ENCODE measurements at regions not wholly inside any gene's neighbourhood (a gene's known extent, or its start where the extent isn't known, plus 50 kb on each side); places are given as distances from the start of the nearest gene placed in this dataset.

DNA sequence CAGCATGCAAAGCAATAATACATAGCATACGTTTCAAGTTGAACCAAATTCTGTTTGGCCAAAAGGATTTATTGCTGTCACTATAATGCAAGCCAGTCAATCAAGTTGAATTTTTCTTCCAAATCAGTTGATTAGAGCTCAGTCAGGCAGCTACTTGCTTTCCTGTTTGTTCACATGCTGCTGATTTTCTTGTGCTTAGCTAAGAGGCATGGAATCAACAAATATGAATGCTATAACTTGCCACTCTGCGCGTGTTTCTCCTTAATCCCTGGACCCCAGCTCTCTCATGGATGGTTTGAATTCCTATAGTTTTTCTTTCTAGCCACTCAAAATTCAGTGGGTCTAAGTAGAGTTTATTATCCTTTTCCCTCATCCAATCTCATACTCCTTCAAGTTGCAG, 311.3 kb downstream of the KLF5 start (continued):
- TF ChIP-seq MXI1 (IDR thresholded peaks at IDR 0.05; ENCODE audit: borderline replicate concordance, low read depth, low read length) (no peak), MAFK (IDR thresholded peaks at IDR 0.05; ENCODE audit: low read depth, low read length) (no peak), CEBPB (IDR thresholded peaks at IDR 0.05; ENCODE audit: low read depth, low read length) (no peak), RFX5 (IDR thresholded peaks at IDR 0.05; ENCODE audit: low read depth, low read length) (no peak)

DNA sequence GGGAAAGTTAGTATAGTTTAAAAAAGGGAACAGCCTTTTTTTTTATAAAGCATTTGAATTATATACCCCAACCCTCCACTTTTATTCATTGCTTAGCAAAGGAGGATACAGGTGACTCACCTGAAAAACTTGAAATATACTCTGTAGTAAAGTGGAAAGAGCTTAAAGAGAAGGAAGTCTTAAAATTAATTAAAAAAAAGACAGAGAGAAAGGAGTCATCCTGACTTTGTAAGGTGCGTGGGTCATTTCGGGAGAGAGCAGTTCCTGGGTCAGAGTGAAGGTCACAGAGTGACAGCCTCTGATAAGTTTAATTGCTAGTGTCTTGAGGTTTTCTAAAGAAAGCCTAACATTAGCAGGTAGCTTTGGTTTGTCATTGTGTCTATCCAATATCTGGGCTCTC, 310.3 kb downstream of the KLF5 start:
- POLR2A ChIA-PET (ENCODE audit: unreplicated experiment), result no interaction called here
- no peaks in the 10 kb centered on the region for H3K9me3 ChIP-seq (ENCODE audit: control insufficient read depth, insufficient read depth, low read length)
- no peak overlapping the region for H3K9ac ChIP-seq (ENCODE audit: low read depth, low read length)
- H2BK120ac ChIP-seq (ENCODE audit: low read depth, low read length), result no peak overlapping the region
- H3K9me1 ChIP-seq (ENCODE audit: insufficient read depth, low read length), result no peaks in the 10 kb centered on the region
- intact Hi-C loops (cut with micrococcal nuclease), result no loop called here
- H4K20me1 ChIP-seq (ENCODE audit: insufficient read depth, low read length), result no peaks in the 10 kb centered on the region
- H3K23ac ChIP-seq (ENCODE audit: low read depth, low read length), result no peak overlapping the region
- no peak for DNase-seq
- dilution Hi-C loops (cut with HindIII; ENCODE audit: low sequenced_read_pairs, unreplicated experiment), result no loop called here
- H4K8ac ChIP-seq (ENCODE audit: low read depth in 2 of 2, low read length in 2 of 2), result no peak overlapping the region
- H2BK20ac ChIP-seq (ENCODE audit: low read depth, low read length), result no peak overlapping the region
- no peaks in the 10 kb centered on the region for H3K36me3 ChIP-seq (ENCODE audit: control insufficient read depth, insufficient read depth, low read length)
- ATAC-seq (ENCODE audit: low read depth), result no peak
- BruUV-seq (replicated peaks), result no TSS peak
- no peak overlapping the region for H2AK9ac ChIP-seq (replicated peaks; ENCODE audit: low read depth, low read length, poor library complexity)
- no peak overlapping the region for H4K5ac ChIP-seq (ENCODE audit: low read depth, low read length)
- no CpG with 5 or more reads among the region's 2 CpGs for WGBS, 2 experiments (ENCODE audit: extremely low coverage in 2 of 2, insufficient read length in 1 of 2)
- no peak overlapping the region for H2BK5ac ChIP-seq (ENCODE audit: low read depth, low read length, poor library complexity, severe bottlenecking)
- H3K79me1 ChIP-seq (ENCODE audit: low read depth in 1 of 2, low read length in 2 of 2), result no peaks in the 10 kb centered on the region
- H2AK5ac ChIP-seq (ENCODE audit: low read depth, low read length), result no peak overlapping the region
- H4K91ac ChIP-seq (ENCODE audit: insufficient read depth, low read depth, low read length), result no peak overlapping the region
- H3K18ac ChIP-seq (ENCODE audit: low read depth, low read length), result no peak overlapping the region
- no peak overlapping the region for H3K4ac ChIP-seq (ENCODE audit: low read depth, low read length)
- H3K56ac ChIP-seq (ENCODE audit: extremely low read depth, insufficient read depth, low read length), result no peak overlapping the region
- CTCF ChIA-PET, result interaction anchor here (0.5 kb wide), 1 partner anchor 35 kb away, joined by 4 read pairs; no protein-coding TSS in a partner anchor
- no peak overlapping the region for H3K4me3 ChIP-seq (ENCODE audit: insufficient read depth, low read depth, low read length)
- no peaks in the 10 kb centered on the region for H3K4me1 ChIP-seq (ENCODE audit: control insufficient read depth, insufficient read depth, low read length)
- peaks cover 9% of the 10 kb centered on the region for H3K27me3 ChIP-seq (ENCODE audit: control insufficient read depth, insufficient read depth, low read length)
- TF ChIP-seq POLR2A (IDR thresholded peaks at IDR 0.05; ENCODE audit: low read depth, low read length) (no peak), FOS (IDR thresholded peaks at IDR 0.05; ENCODE audit: low read depth, low read length) (no peak), MAZ (IDR thresholded peaks at IDR 0.05; ENCODE audit: borderline replicate concordance, low read depth, low read length) (no peak), RFX5 (IDR thresholded peaks at IDR 0.05; ENCODE audit: low read depth, low read length) (no peak), MAFK (IDR thresholded peaks at IDR 0.05; ENCODE audit: low read depth, low read length) (no peak), NFE2L2 (IDR thresholded peaks at IDR 0.05; ENCODE audit: low read depth, low read length) (no peak), RAD21 (IDR thresholded peaks at IDR 0.05; ENCODE audit: low read length) (no peak), CEBPB (IDR thresholded peaks at IDR 0.05; ENCODE audit: low read depth, low read length) (no peak), RCOR1 (IDR thresholded peaks at IDR 0.05; ENCODE audit: insufficient replicate concordance, low read length) (no peak)
- TF ChIP-seq, protein P1, sequence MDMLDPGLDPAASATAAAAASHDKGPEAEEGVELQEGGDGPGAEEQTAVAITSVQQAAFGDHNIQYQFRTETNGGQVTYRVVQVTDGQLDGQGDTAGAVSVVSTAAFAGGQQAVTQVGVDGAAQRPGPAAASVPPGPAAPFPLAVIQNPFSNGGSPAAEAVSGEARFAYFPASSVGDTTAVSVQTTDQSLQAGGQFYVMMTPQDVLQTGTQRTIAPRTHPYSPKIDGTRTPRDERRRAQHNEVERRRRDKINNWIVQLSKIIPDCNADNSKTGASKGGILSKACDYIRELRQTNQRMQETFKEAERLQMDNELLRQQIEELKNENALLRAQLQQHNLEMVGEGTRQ (IDR thresholded peaks at IDR 0.05; ENCODE audit: low read depth, low read length), result no peak
- H3K4me2 ChIP-seq (ENCODE audit: low read depth, low read length), result no peak overlapping the region
- no peak overlapping the region for H3K14ac ChIP-seq (replicated peaks; ENCODE audit: low read depth, low read length)
- H3K27ac ChIP-seq (ENCODE audit: insufficient read depth, low read length), result no peak overlapping the region
- no peak overlapping the region for H2BK15ac ChIP-seq (ENCODE audit: low read depth, low read length)
- in situ Hi-C loops (cut with MboI; ENCODE audit: low sequenced_read_pairs), result no loop called here
- no peak overlapping the region for H2AFZ ChIP-seq (replicated peaks; ENCODE audit: low read length, poor library complexity)
